GM23248 (cell line): ENCODE measurements at regions not wholly inside any gene's neighbourhood (a gene's known extent, or its start where the extent isn't known, plus 50 kb on each side); places are given as distances from the start of the nearest gene placed in this dataset.

Experiments
- DNase-seq: peaks from one replicate; pipeline ENCODE4 v3.0.0-alpha.2; 2015
- H2AFZ ChIP-seq: fragments of 200-600 bp; sonication (generic); 2 replicates; pipeline ENCODE4 v1.6.1; 2016; ENCODE audit warnings: antibody characterized with exemption
- H3F3A ChIP-seq: fragments of 200-600 bp; sonication (generic); 2 replicates; pipeline ENCODE4 v1.6.1; 2016; ENCODE audit warnings: mild to moderate bottlenecking, antibody characterized with exemption, mixed run types; ENCODE audit not compliant: insufficient read depth
- H3K27ac ChIP-seq: fragments of 200-600 bp; sonication (generic); 2 replicates; pipeline ENCODE4 v1.5.1; 2016; ENCODE audit warnings: mild to moderate bottlenecking
- H3K27me3 ChIP-seq: fragments of 200-600 bp; sonication (generic); replicated peaks from 2 replicates; pipeline ENCODE4 v1.6.1; 2016; ENCODE audit warnings: mild to moderate bottlenecking; ENCODE audit not compliant: insufficient read depth
- H3K36me3 ChIP-seq: fragments of 200-600 bp; sonication (generic); 2 replicates; pipeline ENCODE4 v1.6.1; 2016; ENCODE audit warnings: low read depth, mild to moderate bottlenecking
- H3K4me1 ChIP-seq: fragments of 200-600 bp; sonication (generic); 2 replicates; pipeline ENCODE4 v1.6.1; 2016; ENCODE audit warnings: mild to moderate bottlenecking; ENCODE audit not compliant: insufficient read depth
- H3K4me2 ChIP-seq: fragments of 200-600 bp; sonication (generic); one replicate; pipeline ENCODE4 v1.6.1; 2016; ENCODE audit warnings: mild to moderate bottlenecking; ENCODE audit not compliant: unreplicated experiment
- H3K4me3 ChIP-seq: fragments of 200-600 bp; sonication (generic); 2 replicates; pipeline ENCODE4 v1.5.1; 2016; ENCODE audit warnings: mild to moderate bottlenecking
- H3K79me2 ChIP-seq: fragments of 200-600 bp; sonication (generic); 2 replicates; pipeline ENCODE4 v1.6.1; 2016; ENCODE audit warnings: mild to moderate bottlenecking; ENCODE audit not compliant: insufficient read depth
- H3K9ac ChIP-seq: fragments of 200-600 bp; sonication (generic); 2 replicates; pipeline ENCODE4 v1.6.1; 2016; ENCODE audit warnings: mild to moderate bottlenecking
- H3K9me2 ChIP-seq: fragments of 200-600 bp; sonication (generic); 2 replicates; pipeline ENCODE4 v1.6.1; 2016; ENCODE audit warnings: mixed run types, mild to moderate bottlenecking, moderate library complexity; ENCODE audit not compliant: insufficient read depth
- H3K9me3 ChIP-seq: fragments of 200-600 bp; sonication (generic); one replicate; pipeline ENCODE4 v1.6.1; 2017; ENCODE audit warnings: low read depth
- H4K20me1 ChIP-seq: fragments of 200-600 bp; sonication (generic); 2 replicates; pipeline ENCODE4 v1.6.0; 2016; ENCODE audit not compliant: insufficient read depth
- EZH2 ChIP-seq: fragments of 200-600 bp; sonication (generic); IDR thresholded peaks from 2 replicates; pipeline ENCODE4 v1.6.1; 2018; ENCODE audit warnings: antibody characterized with exemption, mild to moderate bottlenecking; ENCODE audit not compliant: insufficient read depth, poor library complexity, severe bottlenecking
- EZH2phosphoT487 ChIP-seq: fragments of 200-600 bp; sonication (generic); IDR thresholded peaks from 2 replicates; pipeline ENCODE4 v1.6.1; 2018; ENCODE audit warnings: antibody characterized with exemption, moderate library complexity, mild to moderate bottlenecking, low read depth; ENCODE audit not compliant: insufficient read depth
- WGBS, 2 experiments: methylation state at CpG; one replicate each; pipeline ENCODE4 v1.1.6; 2015 to 2017; ENCODE audit warnings: low lambda C conversion rate in 2 of 2, low coverage in 1 of 2; ENCODE audit errors: missing lambda C conversion rate in 2 of 2; 5-methylcytosine and 5-hydroxymethylcytosine counted together
- in situ Hi-C: fragments of 300-500 bp; cut with MboI; formaldehyde crosslinking; loops from 2 replicates; pipeline ENCODE4 v1.15.0; 2020

GRCh38 chr13:64377606-64378005 lies 2852.5 kb downstream of the PCDH9 start:
- Histone ChIP-seq H3K9me3 (no peaks in the 10 kb centered on the region), H3K36me3 (no peaks in the 10 kb centered on the region), H3K9ac (no peak overlapping the region), H3F3A (no peaks in the 10 kb centered on the region), H3K27ac (no peak overlapping the region), H3K4me1 (no peaks in the 10 kb centered on the region), H4K20me1 (no peaks in the 10 kb centered on the region), H3K4me3 (no peak overlapping the region), H2AFZ (no peak overlapping the region), H3K79me2 (no peaks in the 10 kb centered on the region), H3K27me3 (no peaks in the 10 kb centered on the region), H3K9me2 (no peaks in the 10 kb centered on the region), H3K4me2 (no peak overlapping the region)
- TF ChIP-seq EZH2phosphoT487 (no peak), EZH2 (no peak)
- WGBS, 2 experiments, result 7% methylated on average over 1 of the region's 1 CpG
- DNase-seq, result no peak
- in situ Hi-C loops, result no loop called here

- TF ChIP-seq EZH2phosphoT487, result no peak
- no peak for TF ChIP-seq EZH2
- 4 to 15% methylated on average over 2 of the region's 2 CpGs for WGBS, 2 experiments
- H4K20me1 ChIP-seq, result no peaks in the 10 kb centered on the region
- no peak overlapping the region for H3K9ac ChIP-seq
- no peak overlapping the region for H3K4me2 ChIP-seq
- no peaks in the 10 kb centered on the region for H3K79me2 ChIP-seq
- H2AFZ ChIP-seq, result no peak overlapping the region
- no peaks in the 10 kb centered on the region for H3K9me2 ChIP-seq
- no peaks in the 10 kb centered on the region for H3K9me3 ChIP-seq
- no peak overlapping the region for H3K27ac ChIP-seq
- no peaks in the 10 kb centered on the region for H3F3A ChIP-seq
- H3K4me3 ChIP-seq, result no peak overlapping the region
- in situ Hi-C loops, result no loop called here
- no peak for DNase-seq
- H3K36me3 ChIP-seq, result no peaks in the 10 kb centered on the region
- no peaks in the 10 kb centered on the region for H3K27me3 ChIP-seq
- no peaks in the 10 kb centered on the region for H3K4me1 ChIP-seq
Observed at GRCh38 chr13:64371461-64371860, 2858.7 kb downstream of the PCDH9 start.

GRCh38 chr13:64371045-64371444 lies 2859.1 kb downstream of the PCDH9 start:
- Histone ChIP-seq H3K9ac (no peak overlapping the region), H3K4me3 (no peak overlapping the region), H3K27ac (no peak overlapping the region), H3K79me2 (no peaks in the 10 kb centered on the region), H3K36me3 (no peaks in the 10 kb centered on the region), H3K27me3 (no peaks in the 10 kb centered on the region), H3K4me2 (no peak overlapping the region), H3K9me2 (no peaks in the 10 kb centered on the region), H3K9me3 (no peaks in the 10 kb centered on the region), H2AFZ (no peak overlapping the region), H3K4me1 (no peaks in the 10 kb centered on the region), H4K20me1 (no peaks in the 10 kb centered on the region), H3F3A (no peaks in the 10 kb centered on the region)
- in situ Hi-C loops, result no loop called here
- TF ChIP-seq EZH2 (no peak), EZH2phosphoT487 (no peak)
- DNase-seq, result no peak

GRCh38 chr13:64369121-64369520 lies 2861.0 kb downstream of the PCDH9 start:
- no peaks in the 10 kb centered on the region for H3K36me3 ChIP-seq
- no peaks in the 10 kb centered on the region for H3K9me3 ChIP-seq
- peak; percentile 1 for DNase-seq
- WGBS, 2 experiments, result 33 to 37% methylated on average over 5 of the region's 5 CpGs
- H3K27ac ChIP-seq, result no peak overlapping the region
- in situ Hi-C loops, result no loop called here
- H3K9me2 ChIP-seq, result no peaks in the 10 kb centered on the region
- no peaks in the 10 kb centered on the region for H3K27me3 ChIP-seq
- no peak overlapping the region for H3K4me3 ChIP-seq
- no peaks in the 10 kb centered on the region for H3K79me2 ChIP-seq
- no peak overlapping the region for H3K9ac ChIP-seq
- H4K20me1 ChIP-seq, result no peaks in the 10 kb centered on the region
- H3K4me1 ChIP-seq, result no peaks in the 10 kb centered on the region
- no peak overlapping the region for H2AFZ ChIP-seq
- H3F3A ChIP-seq, result no peaks in the 10 kb centered on the region
- H3K4me2 ChIP-seq, result no peak overlapping the region
- TF ChIP-seq EZH2, result no peak
- TF ChIP-seq EZH2phosphoT487, result no peak

- H3K4me1 ChIP-seq, result no peaks in the 10 kb centered on the region
- TF ChIP-seq EZH2, result no peak
- TF ChIP-seq EZH2phosphoT487, result no peak
- H4K20me1 ChIP-seq, result no peaks in the 10 kb centered on the region
- no peak overlapping the region for H2AFZ ChIP-seq
- no peaks in the 10 kb centered on the region for H3K79me2 ChIP-seq
- WGBS, 2 experiments, result 22 to 24% methylated on average over 2 of the region's 2 CpGs
- DNase-seq, result no peak
- H3K9ac ChIP-seq, result no peak overlapping the region
- no peaks in the 10 kb centered on the region for H3F3A ChIP-seq
- in situ Hi-C loops, result no loop called here
- H3K27ac ChIP-seq, result no peak overlapping the region
- H3K9me2 ChIP-seq, result no peaks in the 10 kb centered on the region
- no peaks in the 10 kb centered on the region for H3K27me3 ChIP-seq
- H3K4me2 ChIP-seq, result no peak overlapping the region
- no peaks in the 10 kb centered on the region for H3K36me3 ChIP-seq
- no peaks in the 10 kb centered on the region for H3K9me3 ChIP-seq
- H3K4me3 ChIP-seq, result no peak overlapping the region
Observed at GRCh38 chr13:64362564-64362963, 2867.6 kb downstream of the PCDH9 start.
